Muscle layer of colon (tissue), 2 donors: ENCODE measurements at regions not wholly inside any gene's neighbourhood (a gene's known extent, or its start where the extent isn't known, plus 50 kb on each side); places are given as distances from the start of the nearest gene placed in this dataset.
"Not testable (repeated sequence)": the region's sequence is repeated elsewhere in the genome, so short reads cannot be mapped to it uniquely, and the experiment has no call there.

Experiments used
- H3K27ac ChIP-seq: one replicate; pipeline ENCODE4 v1.7.0; 2013; ENCODE audit warnings: low read depth, mild to moderate bottlenecking, low read length, moderate library complexity
- H3K27me3 ChIP-seq, 2 donors: one replicate each; pipeline ENCODE4 v1.7.0; 2013; ENCODE audit warnings: low read length in 2 of 2, mild to moderate bottlenecking in 2 of 2; ENCODE audit not compliant: insufficient read depth in 2 of 2, control insufficient read depth in 1 of 2
- H3K36me3 ChIP-seq: one replicate; pipeline ENCODE4 v1.7.0; 2013; ENCODE audit warnings: mild to moderate bottlenecking, low read length; ENCODE audit not compliant: insufficient read depth
- H3K4me1 ChIP-seq: one replicate; pipeline ENCODE4 v1.7.0; 2013; ENCODE audit warnings: mild to moderate bottlenecking, low read length; ENCODE audit not compliant: insufficient read depth
- H3K4me3 ChIP-seq, 2 donors: one replicate each; pipeline ENCODE4 v1.7.0; 2013; ENCODE audit warnings: low read length in 2 of 2, low read depth in 1 of 2, mild to moderate bottlenecking in 1 of 2, moderate library complexity in 1 of 2
- H3K9ac ChIP-seq: one replicate; pipeline ENCODE4 v1.7.0; 2013; ENCODE audit warnings: low read length
- H3K9me3 ChIP-seq: one replicate; pipeline ENCODE4 v1.7.0; 2013; ENCODE audit warnings: mild to moderate bottlenecking, low read length
- donor health status: abdominal sarcoma.
- donor health status: Adenocarcinoma of cecum.

DNA sequence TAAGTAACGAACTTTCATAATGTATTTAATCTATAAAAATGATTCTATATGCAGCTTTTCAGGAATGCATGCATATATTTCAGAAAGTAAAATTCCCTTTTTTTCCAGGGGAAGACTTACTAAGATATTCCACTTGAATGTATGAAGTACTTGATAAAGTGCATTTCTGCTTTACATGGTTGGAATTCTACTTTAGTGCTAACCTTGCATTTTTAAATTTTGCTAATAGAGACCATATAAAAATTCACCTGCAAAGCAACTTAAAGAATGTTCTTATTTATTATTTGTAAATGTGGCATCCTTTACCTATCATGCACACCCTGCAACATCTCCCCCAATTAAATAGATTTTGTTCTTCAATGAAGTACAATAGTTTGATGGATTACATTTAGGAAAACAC is 392.8 kb downstream of the KCNJ2 start:
- no peak overlapping the region for H3K9ac ChIP-seq
- H3K36me3 ChIP-seq = no peaks in the 10 kb centered on the region
- no peak overlapping the region for H3K27ac ChIP-seq
- no peaks in the 10 kb centered on the region for H3K9me3 ChIP-seq
- H3K4me3 ChIP-seq = no peak overlapping the region
- no peaks in the 10 kb centered on the region for H3K27me3 ChIP-seq
- peaks cover 6% of the 10 kb centered on the region for H3K4me1 ChIP-seq

DNA sequence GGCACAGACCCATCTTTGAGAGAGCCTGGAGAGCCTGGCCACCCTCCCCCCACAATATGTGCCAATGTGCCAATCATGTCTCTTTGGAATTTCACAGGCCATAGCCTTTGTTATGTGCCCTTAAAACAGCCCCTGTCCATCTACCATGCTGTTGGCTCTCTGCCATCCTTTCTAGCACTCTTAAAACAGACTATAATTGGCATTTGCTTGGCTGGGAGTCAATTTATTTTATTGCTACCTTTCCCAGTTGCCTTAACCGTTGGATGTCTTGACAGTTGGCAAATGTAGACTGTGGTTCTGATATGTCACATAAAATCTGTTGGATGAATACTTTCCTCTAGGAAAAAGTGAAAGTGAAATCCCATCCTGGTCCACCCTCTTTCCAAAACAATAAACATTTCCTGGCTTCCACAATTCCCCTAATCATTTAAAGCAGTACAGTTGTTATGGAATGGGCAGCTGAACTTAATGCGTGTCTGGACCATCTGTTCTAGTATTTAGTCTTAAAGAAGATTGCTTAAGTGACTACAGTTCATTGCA is 394.0 kb downstream of the KCNJ2 start:
- H3K27ac ChIP-seq = no peak overlapping the region
- H3K9ac ChIP-seq = no peak overlapping the region
- H3K36me3 ChIP-seq = no peaks in the 10 kb centered on the region
- peaks cover 6% of the 10 kb centered on the region for H3K4me1 ChIP-seq
- H3K9me3 ChIP-seq = no peaks in the 10 kb centered on the region
- no peak overlapping the region for H3K4me3 ChIP-seq
- no peaks in the 10 kb centered on the region for H3K27me3 ChIP-seq

DNA sequence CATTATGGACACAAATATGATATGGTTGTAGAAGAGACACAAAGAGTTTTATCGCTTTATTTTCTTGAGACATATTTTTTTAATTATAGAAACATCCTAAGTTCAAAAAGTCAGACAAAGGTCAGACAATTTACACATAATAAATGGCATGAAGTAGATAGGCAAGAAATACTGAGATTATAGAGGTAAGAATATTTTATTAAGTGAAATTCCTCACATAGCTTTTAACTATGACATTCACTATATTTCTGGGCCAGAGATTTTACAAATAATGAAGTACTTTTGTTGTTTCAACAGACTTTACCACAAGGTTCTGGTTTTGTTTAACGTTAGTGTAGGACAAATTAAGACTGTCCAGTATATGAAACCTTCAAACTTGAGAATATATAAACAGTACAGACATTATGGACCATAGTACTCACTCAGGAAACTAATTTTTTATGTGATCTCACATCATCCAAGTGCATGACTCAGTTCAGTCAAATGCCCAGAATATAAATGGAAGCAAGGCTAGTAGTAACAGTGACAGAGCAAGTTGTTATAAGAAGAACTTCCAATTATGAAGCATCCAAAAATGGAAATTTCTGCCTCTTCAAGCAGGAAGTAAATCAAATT is 394.8 kb downstream of the KCNJ2 start:
- H3K9ac ChIP-seq = no peak overlapping the region
- peaks cover 6% of the 10 kb centered on the region for H3K4me1 ChIP-seq
- H3K27ac ChIP-seq = no peak overlapping the region
- no peaks in the 10 kb centered on the region for H3K27me3 ChIP-seq
- H3K9me3 ChIP-seq = no peaks in the 10 kb centered on the region
- no peak overlapping the region for H3K4me3 ChIP-seq
- H3K36me3 ChIP-seq = no peaks in the 10 kb centered on the region

DNA sequence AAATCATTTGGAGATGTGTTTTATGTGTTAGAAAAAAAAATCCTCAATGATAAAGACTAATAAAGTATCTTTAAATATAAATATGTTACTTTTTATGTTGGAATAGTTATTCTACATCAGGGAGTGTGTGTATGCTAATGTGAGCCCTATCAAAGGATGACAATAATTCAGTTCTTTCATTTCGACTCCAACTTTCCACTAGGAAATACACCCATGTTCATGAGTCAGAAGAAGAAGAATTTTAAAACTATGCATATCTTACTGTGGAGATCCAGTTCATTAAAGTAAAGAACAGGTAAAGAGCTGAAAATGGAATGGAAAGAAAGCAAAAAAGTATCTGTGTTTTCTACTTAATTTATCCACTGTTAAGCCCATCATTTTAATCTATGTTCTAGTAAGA is 399.8 kb downstream of the KCNJ2 start:
- H3K27ac ChIP-seq = no peak overlapping the region
- no peaks in the 10 kb centered on the region for H3K9me3 ChIP-seq
- no peak overlapping the region for H3K9ac ChIP-seq
- no peaks in the 10 kb centered on the region for H3K27me3 ChIP-seq
- H3K4me1 ChIP-seq = no peaks in the 10 kb centered on the region
- no peaks in the 10 kb centered on the region for H3K36me3 ChIP-seq
- no peak overlapping the region for H3K4me3 ChIP-seq

DNA sequence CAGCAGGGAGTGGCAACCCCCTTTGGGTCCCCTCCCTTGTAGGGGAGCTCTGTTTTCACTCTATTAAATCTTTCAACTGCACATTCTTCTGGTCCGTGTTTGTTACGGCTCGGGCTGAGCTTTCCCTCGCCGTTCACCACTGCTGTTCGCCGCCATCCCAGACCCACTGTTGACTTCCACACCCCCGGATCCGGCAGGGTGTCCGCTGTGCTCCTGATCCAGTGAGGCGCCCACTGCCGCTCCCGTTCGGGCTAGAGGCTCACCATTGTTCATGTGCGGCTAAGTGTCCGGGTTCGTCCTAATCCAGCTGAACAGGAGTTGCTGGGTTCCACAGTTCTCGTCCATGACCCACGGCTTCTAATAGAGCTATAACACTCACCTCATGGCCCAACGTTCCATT is 408.1 kb downstream of the KCNJ2 start:
- no peaks in the 10 kb centered on the region for H3K36me3 ChIP-seq
- H3K4me1 ChIP-seq = no peaks in the 10 kb centered on the region
- no peak overlapping the region for H3K27ac ChIP-seq
- H3K9me3 ChIP-seq = no peaks in the 10 kb centered on the region
- H3K27me3 ChIP-seq = no peaks in the 10 kb centered on the region
- H3K9ac ChIP-seq = no peak overlapping the region
- H3K4me3 ChIP-seq = no peak overlapping the region

DNA sequence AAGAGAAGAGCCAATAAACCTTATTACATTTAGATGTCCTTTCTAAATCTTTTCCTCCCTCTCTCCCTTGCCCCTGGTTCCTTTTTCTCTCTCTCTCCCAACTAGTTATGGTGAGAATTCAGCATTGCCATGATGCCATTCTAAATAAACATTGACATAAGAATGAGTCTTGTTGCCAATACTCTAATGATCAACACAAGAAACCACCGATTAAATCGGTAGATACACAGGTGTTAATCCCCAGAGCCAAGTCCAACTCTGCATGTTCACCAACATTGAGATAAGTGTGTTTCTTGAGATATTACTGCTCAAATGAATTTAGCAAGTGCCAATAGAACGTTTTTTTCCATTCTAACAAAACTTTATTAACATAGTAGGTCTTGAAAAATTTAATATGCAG is 412.1 kb downstream of the KCNJ2 start:
- no peaks in the 10 kb centered on the region for H3K27me3 ChIP-seq
- H3K9me3 ChIP-seq = no peaks in the 10 kb centered on the region
- no peak overlapping the region for H3K27ac ChIP-seq
- H3K9ac ChIP-seq = no peak overlapping the region
- no peaks in the 10 kb centered on the region for H3K4me1 ChIP-seq
- no peak overlapping the region for H3K4me3 ChIP-seq
- H3K36me3 ChIP-seq = no peaks in the 10 kb centered on the region

DNA sequence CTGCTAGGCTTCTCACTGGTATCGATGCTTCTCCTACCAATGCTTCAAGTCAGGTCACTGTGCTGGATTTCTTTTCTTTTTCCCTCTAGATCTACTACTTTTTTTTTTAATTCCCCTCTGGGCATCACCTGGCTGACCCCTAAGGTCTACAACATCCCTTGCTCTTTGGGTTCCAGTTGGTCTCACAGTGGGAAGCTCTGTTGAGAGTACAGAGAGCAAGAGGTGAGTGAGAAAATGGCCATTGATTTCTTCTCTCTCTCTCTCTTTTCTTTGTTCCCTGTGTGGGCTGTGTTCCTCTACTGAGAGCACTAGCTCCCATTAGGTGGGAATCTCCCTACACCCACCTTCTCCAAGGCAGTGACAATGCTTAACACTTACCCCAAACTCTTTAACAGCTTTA is 413.4 kb downstream of the KCNJ2 start:
- no peaks in the 10 kb centered on the region for H3K9me3 ChIP-seq
- no peak overlapping the region for H3K4me3 ChIP-seq
- no peak overlapping the region for H3K9ac ChIP-seq
- no peak overlapping the region for H3K27ac ChIP-seq
- H3K36me3 ChIP-seq = no peaks in the 10 kb centered on the region
- no peaks in the 10 kb centered on the region for H3K4me1 ChIP-seq
- H3K27me3 ChIP-seq = no peaks in the 10 kb centered on the region

DNA sequence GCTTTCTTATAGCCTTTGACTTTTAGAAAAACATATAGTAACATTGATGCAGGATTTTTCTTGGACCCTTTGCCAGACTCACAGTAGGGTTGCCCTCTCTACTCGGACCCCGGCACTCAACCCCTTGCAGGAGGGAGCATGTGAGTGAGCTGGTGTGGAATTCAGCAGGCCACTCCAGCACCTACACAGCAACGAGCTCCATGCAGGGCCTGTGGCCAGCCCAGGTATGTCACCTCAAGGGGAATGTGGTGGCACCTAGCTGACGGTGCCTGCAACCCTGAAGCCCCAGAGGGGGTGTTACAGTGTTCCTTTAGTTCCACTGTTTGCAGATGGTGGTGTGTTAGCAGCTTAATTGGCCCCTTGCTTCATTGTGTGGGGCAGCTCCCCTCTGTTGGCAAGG is 414.9 kb downstream of the KCNJ2 start:
- no peak overlapping the region for H3K4me3 ChIP-seq
- no peaks in the 10 kb centered on the region for H3K36me3 ChIP-seq
- H3K9me3 ChIP-seq = no peaks in the 10 kb centered on the region
- H3K9ac ChIP-seq = no peak overlapping the region
- H3K4me1 ChIP-seq = no peaks in the 10 kb centered on the region
- no peak overlapping the region for H3K27ac ChIP-seq
- no peaks in the 10 kb centered on the region for H3K27me3 ChIP-seq

DNA sequence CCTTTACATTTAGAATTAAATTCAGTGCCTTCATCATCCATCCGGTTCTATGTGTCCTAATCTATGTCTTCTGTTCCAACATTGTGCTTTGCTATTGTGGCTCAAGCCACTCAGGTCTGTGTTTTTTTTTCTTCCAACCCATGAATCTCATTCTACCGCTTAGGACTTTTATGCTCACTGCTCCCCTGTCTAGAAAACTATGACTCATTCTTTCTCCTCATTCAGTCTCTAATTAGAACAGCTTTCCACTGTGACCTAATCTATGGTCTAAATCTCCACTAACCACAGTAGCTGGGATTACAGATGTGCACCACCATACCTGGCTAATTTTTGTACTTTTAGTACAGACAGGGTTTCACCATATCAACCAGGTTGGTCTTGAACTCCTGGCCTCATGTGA is 418.7 kb downstream of the KCNJ2 start:
- H3K9ac ChIP-seq = no peak overlapping the region
- H3K9me3 ChIP-seq = no peaks in the 10 kb centered on the region
- H3K27me3 ChIP-seq = no peaks in the 10 kb centered on the region
- no peak overlapping the region for H3K4me3 ChIP-seq
- H3K4me1 ChIP-seq = no peaks in the 10 kb centered on the region
- H3K27ac ChIP-seq = no peak overlapping the region
- H3K36me3 ChIP-seq = no peaks in the 10 kb centered on the region

DNA sequence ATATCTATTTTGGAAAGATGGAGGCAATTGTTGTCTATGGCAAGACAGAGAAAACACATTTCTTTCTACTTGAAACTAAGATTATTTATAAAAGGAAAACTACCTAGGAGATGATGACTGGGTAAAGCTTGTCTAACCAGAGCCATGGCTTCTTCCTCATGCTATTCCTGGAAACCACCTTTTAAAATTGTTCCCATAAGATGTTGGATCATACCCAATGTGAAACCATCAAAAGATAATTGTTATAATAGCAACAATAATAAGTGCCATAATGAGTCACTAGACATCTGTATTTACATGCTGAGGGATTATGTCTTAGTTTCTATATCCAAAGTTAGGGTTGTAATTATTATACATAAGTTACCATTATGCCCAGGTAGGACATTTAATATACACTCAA is 428.4 kb downstream of the KCNJ2 start:
- H3K9me3 ChIP-seq = no peaks in the 10 kb centered on the region
- H3K27ac ChIP-seq = no peak overlapping the region
- no peaks in the 10 kb centered on the region for H3K4me1 ChIP-seq
- no peaks in the 10 kb centered on the region for H3K27me3 ChIP-seq
- H3K36me3 ChIP-seq = no peaks in the 10 kb centered on the region
- H3K9ac ChIP-seq = no peak overlapping the region
- H3K4me3 ChIP-seq = no peak overlapping the region

DNA sequence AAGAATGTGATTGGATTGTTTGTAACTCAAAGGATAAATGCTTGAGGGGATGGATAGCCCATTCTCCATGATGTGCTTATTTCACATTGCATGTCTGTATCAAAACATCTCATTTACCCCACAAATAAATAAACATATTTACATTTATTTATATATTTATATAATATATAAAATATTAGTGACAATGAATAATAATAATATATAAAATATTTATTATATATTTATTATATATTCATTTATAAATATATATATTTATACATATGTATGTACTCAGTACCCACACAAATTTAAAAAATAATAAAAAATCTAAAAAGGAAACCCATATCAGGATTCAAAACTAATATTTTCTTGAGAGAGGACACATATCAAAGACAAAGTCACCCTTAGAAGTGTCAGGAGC is 429.9 kb downstream of the KCNJ2 start:
- H3K4me1 ChIP-seq = no peaks in the 10 kb centered on the region
- no peak overlapping the region for H3K4me3 ChIP-seq
- H3K27me3 ChIP-seq = no peaks in the 10 kb centered on the region
- no peak overlapping the region for H3K9ac ChIP-seq
- no peak overlapping the region for H3K27ac ChIP-seq
- no peaks in the 10 kb centered on the region for H3K9me3 ChIP-seq
- H3K36me3 ChIP-seq = no peaks in the 10 kb centered on the region

DNA sequence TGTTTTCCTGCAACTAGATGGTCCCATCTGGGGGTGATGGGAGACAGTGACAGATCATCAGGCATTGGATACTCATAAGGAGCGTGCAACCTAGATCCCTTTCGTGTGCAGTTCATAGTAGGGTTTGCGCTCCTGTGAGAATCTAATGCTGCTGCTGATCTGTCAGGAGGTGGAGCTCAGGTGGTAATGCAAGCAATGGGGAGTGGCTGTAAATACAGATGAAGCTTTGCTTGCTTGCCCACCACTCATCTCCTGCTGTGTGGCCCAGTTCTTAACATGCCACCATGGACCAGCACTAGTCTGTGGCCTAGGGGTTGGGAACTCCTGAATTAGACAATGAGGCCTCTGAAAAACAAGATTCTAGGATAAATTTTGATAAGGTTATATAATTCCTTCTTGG is 430.6 kb downstream of the KCNJ2 start:
- not testable (repeated sequence) for H3K27ac ChIP-seq, H3K27me3 ChIP-seq, H3K9me3 ChIP-seq, H3K9ac ChIP-seq, H3K36me3 ChIP-seq, H3K4me1 ChIP-seq, H3K4me3 ChIP-seq
